ENCODE measurements at regions not wholly inside any gene's neighbourhood (a gene's known extent, or its start where the extent isn't known, plus 50 kb on each side); places are given as distances from the start of the nearest gene placed in this dataset.

DNA sequence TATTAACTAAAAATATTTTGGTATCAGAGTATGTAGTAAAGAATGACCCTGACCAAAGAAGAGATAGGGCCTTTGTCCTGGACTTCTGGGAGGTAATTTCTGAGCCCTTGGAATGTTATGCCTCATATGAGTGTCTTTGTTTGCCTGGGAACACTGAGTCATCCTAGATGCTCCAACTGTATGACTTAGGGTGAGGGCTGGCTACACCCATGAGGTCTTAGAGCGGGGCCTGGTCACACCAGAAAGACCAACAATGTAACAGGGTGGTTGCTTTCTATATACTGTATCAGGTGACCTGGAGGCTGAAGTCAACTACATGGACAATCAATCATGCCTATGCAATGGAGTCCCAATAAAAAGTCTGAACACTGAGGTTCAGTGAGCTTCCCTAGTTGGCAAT, 253.1 kb downstream of the MBD2 start:
- ChIA-PET POLR2A (no interaction called here), CTCF (ENCODE audit: unreplicated experiment) (no interaction called here)

DNA sequence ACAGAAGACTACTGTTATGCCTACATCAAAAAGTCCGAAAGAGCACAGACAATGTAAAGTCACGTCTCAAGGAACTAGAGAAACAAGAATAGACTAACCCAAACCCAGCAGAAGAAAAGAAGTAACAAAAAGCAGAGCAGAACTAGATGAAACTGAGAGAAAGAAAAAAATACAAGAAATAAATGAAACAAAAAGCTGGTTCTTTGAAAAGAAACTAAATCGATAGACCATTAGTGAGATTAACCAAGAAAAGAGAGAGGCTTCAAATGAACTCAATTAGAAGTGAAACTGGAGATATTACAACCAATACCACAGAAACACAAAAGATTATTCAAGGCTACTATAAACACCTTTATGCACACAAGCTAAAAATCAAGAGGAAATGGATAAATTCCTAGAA, 271.8 kb downstream of the MBD2 start:
- Histone ChIP-seq H3K9me2 (ENCODE audit: insufficient read depth, low read length) (no peaks in the 10 kb centered on the region), H4K20me1 (ENCODE audit: insufficient read depth, low read length) (no peaks in the 10 kb centered on the region), H3K4me3 (ENCODE audit: low read depth, low read length, poor library complexity, severe bottlenecking) (no peak overlapping the region), H3K79me2 (ENCODE audit: insufficient read depth, low read depth, low read length) (no peaks in the 10 kb centered on the region), H3K36me3 (ENCODE audit: insufficient read depth, low read length) (no peaks in the 10 kb centered on the region), H3K27ac (ENCODE audit: low read depth, low read length, poor library complexity, severe bottlenecking) (no peak overlapping the region), H3K4me1 (ENCODE audit: insufficient read depth, low read length, poor library complexity, severe bottlenecking) (no peaks in the 10 kb centered on the region), H3K4me2 (ENCODE audit: low read length) (no peak overlapping the region), H3K9me3 (ENCODE audit: low read length) (no peaks in the 10 kb centered on the region), H2AFZ (ENCODE audit: low read length) (no peak overlapping the region)
- no TSS peak for BruUV-seq (replicated peaks)
- TF ChIP-seq, protein P1, sequence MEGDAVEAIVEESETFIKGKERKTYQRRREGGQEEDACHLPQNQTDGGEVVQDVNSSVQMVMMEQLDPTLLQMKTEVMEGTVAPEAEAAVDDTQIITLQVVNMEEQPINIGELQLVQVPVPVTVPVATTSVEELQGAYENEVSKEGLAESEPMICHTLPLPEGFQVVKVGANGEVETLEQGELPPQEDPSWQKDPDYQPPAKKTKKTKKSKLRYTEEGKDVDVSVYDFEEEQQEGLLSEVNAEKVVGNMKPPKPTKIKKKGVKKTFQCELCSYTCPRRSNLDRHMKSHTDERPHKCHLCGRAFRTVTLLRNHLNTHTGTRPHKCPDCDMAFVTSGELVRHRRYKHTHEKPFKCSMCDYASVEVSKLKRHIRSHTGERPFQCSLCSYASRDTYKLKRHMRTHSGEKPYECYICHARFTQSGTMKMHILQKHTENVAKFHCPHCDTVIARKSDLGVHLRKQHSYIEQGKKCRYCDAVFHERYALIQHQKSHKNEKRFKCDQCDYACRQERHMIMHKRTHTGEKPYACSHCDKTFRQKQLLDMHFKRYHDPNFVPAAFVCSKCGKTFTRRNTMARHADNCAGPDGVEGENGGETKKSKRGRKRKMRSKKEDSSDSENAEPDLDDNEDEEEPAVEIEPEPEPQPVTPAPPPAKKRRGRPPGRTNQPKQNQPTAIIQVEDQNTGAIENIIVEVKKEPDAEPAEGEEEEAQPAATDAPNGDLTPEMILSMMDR (conservative IDR thresholded peaks at IDR 0.05; ENCODE audit: low read length) = no peak
- TF ChIP-seq EZH2phosphoT487 (IDR thresholded peaks at IDR 0.05; ENCODE audit: borderline replicate concordance, low read depth, low read length) = no peak
- no peak for DNase-seq (ENCODE audit: low spot score)
- ChIA-PET POLR2A (interaction anchor here (0.5 kb wide), 1 partner anchor 1692 kb away, joined by 3 read pairs; no protein-coding TSS in a partner anchor), CTCF (ENCODE audit: unreplicated experiment) (no interaction called here)
- intact Hi-C loops (cut with micrococcal nuclease; ENCODE audit: unreplicated experiment) = no loop called here

More for the DNA sequence above, 253.1 kb downstream of the MBD2 start:
- Histone ChIP-seq H4K20me1 (ENCODE audit: insufficient read depth, low read length) (no peaks in the 10 kb centered on the region), H3K4me1 (ENCODE audit: insufficient read depth, low read length, poor library complexity, severe bottlenecking) (no peaks in the 10 kb centered on the region), H3K27ac (ENCODE audit: low read depth, low read length, poor library complexity, severe bottlenecking) (no peak overlapping the region), H2AFZ (ENCODE audit: low read length) (no peak overlapping the region), H3K4me2 (ENCODE audit: low read length) (no peak overlapping the region), H3K4me3 (ENCODE audit: low read depth, low read length, poor library complexity, severe bottlenecking) (no peak overlapping the region), H3K9me2 (ENCODE audit: insufficient read depth, low read length) (no peaks in the 10 kb centered on the region), H3K79me2 (ENCODE audit: insufficient read depth, low read depth, low read length) (no peaks in the 10 kb centered on the region), H3K36me3 (ENCODE audit: insufficient read depth, low read length) (no peaks in the 10 kb centered on the region), H3K9me3 (ENCODE audit: low read length) (no peaks in the 10 kb centered on the region)
- TF ChIP-seq EZH2phosphoT487 (IDR thresholded peaks at IDR 0.05; ENCODE audit: borderline replicate concordance, low read depth, low read length) = no peak
- DNase-seq (ENCODE audit: low spot score) = no peak
- intact Hi-C loops (cut with micrococcal nuclease; ENCODE audit: unreplicated experiment) = no loop called here
- BruUV-seq (replicated peaks) = no TSS peak

- DNase-seq (ENCODE audit: low spot score) = no peak
- H2AFZ ChIP-seq (ENCODE audit: low read length) = no peak overlapping the region
- no TSS peak for BruUV-seq (replicated peaks)
- H3K4me1 ChIP-seq (ENCODE audit: insufficient read depth, low read length, poor library complexity, severe bottlenecking) = no peaks in the 10 kb centered on the region
- H3K36me3 ChIP-seq (ENCODE audit: insufficient read depth, low read length) = no peaks in the 10 kb centered on the region
- intact Hi-C loops (cut with micrococcal nuclease; ENCODE audit: unreplicated experiment) = no loop called here
- H3K9me2 ChIP-seq (ENCODE audit: insufficient read depth, low read length) = no peaks in the 10 kb centered on the region
- H3K79me2 ChIP-seq (ENCODE audit: insufficient read depth, low read depth, low read length) = no peaks in the 10 kb centered on the region
- ChIA-PET CTCF (ENCODE audit: unreplicated experiment) (no interaction called here), POLR2A (no interaction called here)
- H3K4me2 ChIP-seq (ENCODE audit: low read length) = no peak overlapping the region
- no peaks in the 10 kb centered on the region for H4K20me1 ChIP-seq (ENCODE audit: insufficient read depth, low read length)
- H3K4me3 ChIP-seq (ENCODE audit: low read depth, low read length, poor library complexity, severe bottlenecking) = no peak overlapping the region
- TF ChIP-seq, protein P1 (conservative IDR thresholded peaks at IDR 0.05; ENCODE audit: low read length) = no peak
- no peak for TF ChIP-seq EZH2phosphoT487 (IDR thresholded peaks at IDR 0.05; ENCODE audit: borderline replicate concordance, low read depth, low read length)
- H3K27ac ChIP-seq (ENCODE audit: low read depth, low read length, poor library complexity, severe bottlenecking) = no peak overlapping the region
- H3K9me3 ChIP-seq (ENCODE audit: low read length) = no peaks in the 10 kb centered on the region
Observed at GRCh38 chr18:53950545-53950944, 273.9 kb downstream of the MBD2 start.
